CD8-positive, alpha-beta memory T cell (primary cell): ENCODE measurements at regions not wholly inside any gene's neighbourhood (a gene's known extent, or its start where the extent isn't known, plus 50 kb on each side); places are given as distances from the start of the nearest gene placed in this dataset.

Experiments
- CTCF ChIA-PET: fragments of 350-600 bp; sonication (Branson Sonifier 250); formaldehyde crosslinking; loops from one replicate; lab custom pipeline; 2021; ENCODE audit warnings: antibody characterized with exemption; lab: Charles Lee
- POLR2A ChIA-PET: fragments of 350-600 bp; sonication (Branson Sonifier 250); formaldehyde crosslinking; loops from one replicate; lab custom pipeline; 2021; ENCODE audit warnings: antibody characterized with exemption; lab: Charles Lee
- DNase-seq, 5 donors: peaks; one replicate each; pipeline versions ENCODE4 v3.0.0 to v3.0.0-alpha.2; 2020 to 2022; ENCODE audit warnings: mixed read lengths in 1 of 5
- H3K27ac ChIP-seq: one replicate; pipeline ENCODE4 v1.7.0; 2013; ENCODE audit warnings: low read depth, mild to moderate bottlenecking, low read length, moderate library complexity
- H3K27me3 ChIP-seq: 2 replicates; pipeline ENCODE4 v1.7.0; 2013; ENCODE audit warnings: low read length, mild to moderate bottlenecking; ENCODE audit not compliant: insufficient read depth, poor library complexity, severe bottlenecking
- H3K36me3 ChIP-seq: 2 replicates; pipeline ENCODE4 v1.7.0; 2013; ENCODE audit warnings: mild to moderate bottlenecking, low read length, moderate library complexity; ENCODE audit not compliant: insufficient read depth
- H3K4me1 ChIP-seq: 2 replicates; pipeline ENCODE4 v1.7.0; 2013; ENCODE audit warnings: mild to moderate bottlenecking, low read length, moderate library complexity; ENCODE audit not compliant: insufficient read depth
- H3K4me3 ChIP-seq: 2 replicates; pipeline ENCODE4 v1.7.0; 2013; ENCODE audit warnings: mild to moderate bottlenecking, low read length
- H3K9me3 ChIP-seq: 2 replicates; pipeline ENCODE4 v1.7.0; 2013; ENCODE audit warnings: mild to moderate bottlenecking, low read length
- H3K27ac Mint-ChIP-seq, 8 donors: one replicate each; pipeline ENCODE4 v1.8.0; 2020 to 2021; ENCODE audit warnings: mixed read lengths in 8 of 8, mild to moderate bottlenecking in 6 of 8, inconsistent platforms in 3 of 8, moderate library complexity in 3 of 8
- H3K27me3 Mint-ChIP-seq, 2 donors: one replicate each; pipeline ENCODE4 v1.8.0; 2020 to 2021; ENCODE audit warnings: mixed read lengths in 2 of 2, mild to moderate bottlenecking in 1 of 2, moderate library complexity in 1 of 2
- H3K36me3 Mint-ChIP-seq, 3 donors: one replicate each; pipeline ENCODE4 v1.8.0; 2020 to 2021; ENCODE audit warnings: mixed read lengths in 3 of 3, inconsistent platforms in 1 of 3, mild to moderate bottlenecking in 1 of 3
- H3K4me1 Mint-ChIP-seq, 3 donors: one replicate each; pipeline ENCODE4 v1.8.0; 2020 to 2021; ENCODE audit warnings: mixed read lengths in 3 of 3, inconsistent platforms in 1 of 3, mild to moderate bottlenecking in 1 of 3
- H3K4me3 Mint-ChIP-seq, 7 donors: one replicate each; pipeline ENCODE4 v1.8.0; 2020 to 2021; ENCODE audit warnings: mixed read lengths in 7 of 7, mild to moderate bottlenecking in 6 of 7, moderate library complexity in 4 of 7, inconsistent platforms in 2 of 7
- H3K9me3 Mint-ChIP-seq, 5 donors: one replicate each; pipeline ENCODE4 v1.8.0; 2020 to 2022; ENCODE audit warnings: mixed read lengths in 5 of 5, mild to moderate bottlenecking in 3 of 5, moderate library complexity in 2 of 5, inconsistent platforms in 1 of 5

GRCh38 chr5:85515588-85515987 lies 1102.2 kb upstream of the COX7C start:
- no peaks in the 10 kb centered on the region for H3K27me3 Mint-ChIP-seq
- peaks cover 0 to 15% (median 5%) of the 10 kb centered on the region in 5 donors for H3K9me3 Mint-ChIP-seq
- H3K27ac ChIP-seq, result no peak overlapping the region
- no peaks in the 10 kb centered on the region for H3K9me3 ChIP-seq
- POLR2A ChIA-PET, result no interaction called here
- no peak overlapping the region for H3K4me3 Mint-ChIP-seq
- no peaks in the 10 kb centered on the region for H3K36me3 ChIP-seq
- no peak for DNase-seq
- H3K4me1 ChIP-seq, result no peaks in the 10 kb centered on the region
- no peaks in the 10 kb centered on the region for H3K27me3 ChIP-seq
- CTCF ChIA-PET, result no interaction called here
- H3K4me1 Mint-ChIP-seq, result no peaks in the 10 kb centered on the region
- H3K36me3 Mint-ChIP-seq, result no peaks in the 10 kb centered on the region
- no peak overlapping the region for H3K4me3 ChIP-seq
- no peak overlapping the region for H3K27ac Mint-ChIP-seq

- Mint-ChIP-seq H3K27ac (no peak overlapping the region), H3K9me3 (peaks cover 0 to 7% (median 4%) of the 10 kb centered on the region in 5 donors), H3K36me3 (no peaks in the 10 kb centered on the region), H3K27me3 (no peaks in the 10 kb centered on the region), H3K4me3 (no peak overlapping the region), H3K4me1 (no peaks in the 10 kb centered on the region)
- POLR2A ChIA-PET, result no interaction called here
- Histone ChIP-seq H3K27me3 (no peaks in the 10 kb centered on the region), H3K27ac (no peak overlapping the region), H3K4me1 (no peaks in the 10 kb centered on the region), H3K4me3 (no peak overlapping the region), H3K9me3 (no peaks in the 10 kb centered on the region), H3K36me3 (no peaks in the 10 kb centered on the region)
- DNase-seq, result no peak
- CTCF ChIA-PET, result no interaction called here
Observed at GRCh38 chr5:85517386-85517785, 1100.4 kb upstream of the COX7C start.

GRCh38 chr5:85533341-85534047 lies 1084.2 kb upstream of the COX7C start:
- no peak overlapping the region for H3K27ac ChIP-seq
- H3K36me3 ChIP-seq, result no peaks in the 10 kb centered on the region
- H3K9me3 ChIP-seq, result no peaks in the 10 kb centered on the region
- DNase-seq, result no peak
- H3K4me3 ChIP-seq, result no peak overlapping the region
- peaks cover 0 to 15% (median 2%) of the 10 kb centered on the region in 5 donors for H3K9me3 Mint-ChIP-seq
- no peaks in the 10 kb centered on the region for H3K36me3 Mint-ChIP-seq
- H3K4me3 Mint-ChIP-seq, result no peak overlapping the region
- ChIA-PET POLR2A (no interaction called here), CTCF (no interaction called here)
- peaks cover 0 to 1% of the 10 kb centered on the region in 2 donors for H3K27me3 Mint-ChIP-seq
- no peaks in the 10 kb centered on the region for H3K27me3 ChIP-seq
- H3K4me1 ChIP-seq, result no peaks in the 10 kb centered on the region
- no peak overlapping the region for H3K27ac Mint-ChIP-seq
- no peaks in the 10 kb centered on the region for H3K4me1 Mint-ChIP-seq

GRCh38 chr5:85538362-85538761 lies 1079.4 kb upstream of the COX7C start:
- H3K36me3 ChIP-seq, result no peaks in the 10 kb centered on the region
- no peaks in the 10 kb centered on the region for H3K27me3 Mint-ChIP-seq
- H3K4me1 ChIP-seq, result no peaks in the 10 kb centered on the region
- H3K9me3 ChIP-seq, result no peaks in the 10 kb centered on the region
- POLR2A ChIA-PET, result no interaction called here
- CTCF ChIA-PET, result no interaction called here
- no peaks in the 10 kb centered on the region for H3K36me3 Mint-ChIP-seq
- no peak overlapping the region for H3K27ac ChIP-seq
- DNase-seq, result no peak
- no peaks in the 10 kb centered on the region for H3K4me1 Mint-ChIP-seq
- H3K4me3 Mint-ChIP-seq, result no peak overlapping the region
- H3K4me3 ChIP-seq, result no peak overlapping the region
- H3K9me3 Mint-ChIP-seq, result peaks cover 0 to 14% (median 2%) of the 10 kb centered on the region in 5 donors
- H3K27me3 ChIP-seq, result no peaks in the 10 kb centered on the region
- H3K27ac Mint-ChIP-seq, result no peak overlapping the region

GRCh38 chr5:85545129-85545528 lies 1072.6 kb upstream of the COX7C start:
- H3K27me3 Mint-ChIP-seq, result no peaks in the 10 kb centered on the region
- Histone ChIP-seq H3K4me1 (no peaks in the 10 kb centered on the region), H3K4me3 (no peak overlapping the region), H3K9me3 (no peaks in the 10 kb centered on the region), H3K36me3 (no peaks in the 10 kb centered on the region), H3K27me3 (no peaks in the 10 kb centered on the region), H3K27ac (no peak overlapping the region)
- no peaks in the 10 kb centered on the region for H3K4me1 Mint-ChIP-seq
- no peak overlapping the region for H3K4me3 Mint-ChIP-seq
- no peak for DNase-seq
- no peak overlapping the region for H3K27ac Mint-ChIP-seq
- no peaks in the 10 kb centered on the region for H3K36me3 Mint-ChIP-seq
- ChIA-PET CTCF (no interaction called here), POLR2A (no interaction called here)
- H3K9me3 Mint-ChIP-seq, result peaks cover 5 to 16% (median 6%) of the 10 kb centered on the region in 5 donors

GRCh38 chr5:85549229-85549628 lies 1068.5 kb upstream of the COX7C start:
- POLR2A ChIA-PET, result no interaction called here
- H3K4me1 ChIP-seq, result no peaks in the 10 kb centered on the region
- no peaks in the 10 kb centered on the region for H3K4me1 Mint-ChIP-seq
- no peaks in the 10 kb centered on the region for H3K27me3 ChIP-seq
- no peak for DNase-seq
- peaks cover 6 to 28% (median 14%) of the 10 kb centered on the region in 5 donors for H3K9me3 Mint-ChIP-seq
- no peaks in the 10 kb centered on the region for H3K36me3 ChIP-seq
- no peak overlapping the region for H3K4me3 Mint-ChIP-seq
- H3K27ac Mint-ChIP-seq, result no peak overlapping the region
- no peaks in the 10 kb centered on the region for H3K27me3 Mint-ChIP-seq
- H3K36me3 Mint-ChIP-seq, result no peaks in the 10 kb centered on the region
- CTCF ChIA-PET, result no interaction called here
- H3K9me3 ChIP-seq, result no peaks in the 10 kb centered on the region
- H3K27ac ChIP-seq, result no peak overlapping the region
- no peak overlapping the region for H3K4me3 ChIP-seq

GRCh38 chr5:85549836-85550599 lies 1067.7 kb upstream of the COX7C start:
- no peaks in the 10 kb centered on the region for H3K36me3 ChIP-seq
- H3K4me3 ChIP-seq, result no peak overlapping the region
- Mint-ChIP-seq H3K9me3 (peaks cover 6 to 36% (median 14%) of the 10 kb centered on the region in 5 donors), H3K4me1 (no peaks in the 10 kb centered on the region), H3K27ac (no peak overlapping the region), H3K4me3 (no peak overlapping the region), H3K27me3 (no peaks in the 10 kb centered on the region), H3K36me3 (no peaks in the 10 kb centered on the region)
- ChIA-PET CTCF (no interaction called here), POLR2A (no interaction called here)
- H3K9me3 ChIP-seq, result no peaks in the 10 kb centered on the region
- H3K4me1 ChIP-seq, result no peaks in the 10 kb centered on the region
- no peak overlapping the region for H3K27ac ChIP-seq
- no peaks in the 10 kb centered on the region for H3K27me3 ChIP-seq
- no peak for DNase-seq

- CTCF ChIA-PET, result no interaction called here
- Histone ChIP-seq H3K27me3 (no peaks in the 10 kb centered on the region), H3K27ac (no peak overlapping the region), H3K36me3 (no peaks in the 10 kb centered on the region), H3K4me3 (no peak overlapping the region), H3K4me1 (no peaks in the 10 kb centered on the region), H3K9me3 (no peaks in the 10 kb centered on the region)
- no peak overlapping the region for H3K27ac Mint-ChIP-seq
- POLR2A ChIA-PET, result no interaction called here
- H3K4me3 Mint-ChIP-seq, result no peak overlapping the region
- H3K36me3 Mint-ChIP-seq, result no peaks in the 10 kb centered on the region
- peaks cover 12 to 39% (median 16%) of the 10 kb centered on the region in 5 donors for H3K9me3 Mint-ChIP-seq
- DNase-seq, result no peak
- no peaks in the 10 kb centered on the region for H3K4me1 Mint-ChIP-seq
- no peaks in the 10 kb centered on the region for H3K27me3 Mint-ChIP-seq
Observed at GRCh38 chr5:85556464-85556863, 1061.3 kb upstream of the COX7C start.
